GM12878 (cell line): ENCODE measurements at regions not wholly inside any gene's neighbourhood (a gene's known extent, or its start where the extent isn't known, plus 50 kb on each side); places are given as distances from the start of the nearest gene placed in this dataset.

Experiments
- ATAC-seq: fragments of 200-7000 bp; cut with Tn5 transposase; 3 replicates; pipeline ENCODE4 v1.9.1; 2020; ENCODE audit warnings: mild to moderate bottlenecking, moderate library complexity
- BruUV-seq: library from RNA; stranded (reverse); fragments of 400-500 nt; replicated peaks from 2 replicates; lab custom pipeline; 2021; lab: Mats Ljungman, UMichigan
- CTCF ChIA-PET: fragments of 300-600 bp; sonication (Branson Sonifier 250); formaldehyde crosslinking; extraction: SDS; loops from one replicate; lab custom pipeline; 2021; ENCODE audit warnings: inconsistent platforms; lab: Yijun Ruan, JAX
- POLR2A ChIA-PET: fragments of 350-600 bp; formaldehyde crosslinking; extraction: SDS; loops from one replicate; lab custom pipeline; 2021; ENCODE audit warnings: inconsistent platforms; lab: Charles Lee
- RAD21 ChIA-PET: fragments of 300-600 bp; sonication (Branson Sonifier 250); formaldehyde crosslinking; loops from one replicate; lab custom pipeline; 2023; ENCODE audit warnings: antibody characterized with exemption; ENCODE audit not compliant: unreplicated experiment; lab: Charles Lee
- SMC1A ChIA-PET: fragments of 300-600 bp; sonication (Branson Sonifier 250); formaldehyde crosslinking; loops from one replicate; lab custom pipeline; 2023; ENCODE audit not compliant: unreplicated experiment, uncharacterized antibody; lab: Charles Lee
- DNase-seq: peaks from one replicate; pipeline ENCODE4 v3.0.0-alpha.2; 2011; ENCODE audit warnings: low read depth, low spot score
- FAIRE-seq: peaks from 3 replicates; lab custom pipeline; 2011; peaks lifted over from hg19 to GRCh38; lab: Jason Lieb, UNC
- H2AFZ ChIP-seq: 2 replicates; pipeline ENCODE4 v1.6.0; 2011; ENCODE audit warnings: low read depth, low read length, control low read depth; ENCODE audit not compliant: control insufficient read depth
- H3K27ac ChIP-seq: 2 replicates; pipeline ENCODE4 v1.5.1; 2011; ENCODE audit warnings: control low read depth; ENCODE audit not compliant: control insufficient read depth, insufficient read depth
- H3K27me3 ChIP-seq, 2 experiments: replicated peaks in 1 of 2; 2 replicates each; pipeline versions ENCODE4 v1.6.0 to v1.6.1; 2011; ENCODE audit warnings: low read length in 1 of 2; ENCODE audit not compliant: control insufficient read depth in 2 of 2, insufficient read depth in 2 of 2
- H3K36me3 ChIP-seq, 2 experiments: 2 replicates each; pipeline ENCODE4 v1.5.1; 2011; ENCODE audit warnings: low read length in 1 of 2; ENCODE audit not compliant: control insufficient read depth in 2 of 2, insufficient read depth in 2 of 2
- H3K4me1 ChIP-seq: 2 replicates; pipeline ENCODE4 v1.6.1; 2011; ENCODE audit warnings: mild to moderate bottlenecking, low read length, moderate library complexity, mixed read lengths; ENCODE audit not compliant: control insufficient read depth, insufficient read depth
- H3K4me2 ChIP-seq: 2 replicates; pipeline ENCODE4 v1.6.0; 2011; ENCODE audit warnings: control low read depth; ENCODE audit not compliant: control insufficient read depth, insufficient read depth
- H3K4me3 ChIP-seq: fragments of 200-600 bp; sonication (generic); 2 replicates; pipeline ENCODE4 v1.5.1; 2016
- H3K79me2 ChIP-seq: 2 replicates; pipeline ENCODE4 v1.6.0; 2011; ENCODE audit warnings: low read length; ENCODE audit not compliant: control insufficient read depth, insufficient read depth
- H3K9ac ChIP-seq: 2 replicates; pipeline ENCODE4 v1.8.0; 2011; ENCODE audit warnings: low read length, control low read depth, mixed read lengths; ENCODE audit not compliant: control insufficient read depth, insufficient read depth
- H3K9me3 ChIP-seq: replicated peaks from 3 replicates; pipeline ENCODE4 v1.5.1; 2011; ENCODE audit warnings: mild to moderate bottlenecking, low read length; ENCODE audit not compliant: control insufficient read depth, insufficient read depth
- H4K20me1 ChIP-seq: 2 replicates; pipeline ENCODE4 v1.6.0; 2011; ENCODE audit not compliant: control insufficient read depth, insufficient read depth
- CBFB ChIP-seq: IDR thresholded peaks from 2 replicates; pipeline ENCODE4 v1.6.1; 2016; ENCODE audit warnings: antibody characterized with exemption, low read depth
- CHD2 ChIP-seq: IDR thresholded peaks from 2 replicates; pipeline ENCODE4 v1.6.1; 2011; ENCODE audit warnings: low read depth, low read length, improper control_type of control experiment, borderline replicate concordance
- EGR1 ChIP-seq, 2 experiments: IDR thresholded peaks; 1 replicate in 1 of 2; 2 replicates in 1 of 2; pipeline ENCODE4 v1.6.1; 2011 to 2012; ENCODE audit warnings: low read depth in 2 of 2, low read length in 2 of 2, borderline replicate concordance in 1 of 2, mild to moderate bottlenecking in 1 of 2, moderate library complexity in 1 of 2
- NBN ChIP-seq: fragments of 450-650 bp; IDR thresholded peaks from 2 replicates; pipeline ENCODE4 v1.6.1; 2016
- NKRF ChIP-seq: fragments of 450-650 bp; conservative IDR thresholded peaks from 2 replicates; pipeline ENCODE4 v1.6.1; 2017; ENCODE audit warnings: mild to moderate bottlenecking, moderate library complexity
- NRF1 ChIP-seq: conservative IDR thresholded peaks from 2 replicates; pipeline ENCODE4 v1.6.1; 2011; ENCODE audit warnings: mild to moderate bottlenecking, low read depth, low read length, improper control_type of control experiment
- RELB ChIP-seq: fragments of 450-650 bp; IDR thresholded peaks from 2 replicates; pipeline ENCODE4 v1.6.1; 2017; ENCODE audit warnings: low read depth, mild to moderate bottlenecking, moderate library complexity
- SIX5 ChIP-seq: IDR thresholded peaks from 2 replicates; pipeline ENCODE4 v1.6.1; 2011; ENCODE audit warnings: mild to moderate bottlenecking, low read depth, low read length, moderate library complexity; ENCODE audit not compliant: severe bottlenecking
- SMARCA5 ChIP-seq: fragments of 450-650 bp; IDR thresholded peaks from 2 replicates; pipeline ENCODE4 v1.6.1; 2017; ENCODE audit warnings: mild to moderate bottlenecking
- SP1 ChIP-seq: IDR thresholded peaks from one replicate; pipeline ENCODE4 v1.6.1; 2011; ENCODE audit warnings: low read depth, low read length
- TARDBP ChIP-seq: IDR thresholded peaks from 2 replicates; pipeline ENCODE4 v1.6.1; 2016; ENCODE audit warnings: borderline replicate concordance
- USF2 ChIP-seq: IDR thresholded peaks from 2 replicates; pipeline ENCODE4 v1.6.1; 2011; ENCODE audit warnings: low read depth, low read length, improper control_type of control experiment, borderline replicate concordance
- ZBTB33 ChIP-seq: fragments of 450-650 bp; IDR thresholded peaks from 2 replicates; pipeline ENCODE4 v1.6.1; 2017; ENCODE audit warnings: mild to moderate bottlenecking
- WGBS: methylation state at CpG from one replicate; pipeline ENCODE4 v1.1.6; 2016; ENCODE audit warnings: low lambda C conversion rate; ENCODE audit not compliant: insufficient replicate concordance, insufficient coverage; ENCODE audit errors: missing lambda C conversion rate; 5-methylcytosine and 5-hydroxymethylcytosine counted together
- in situ Hi-C: fragments of 300-500 bp; cut with MboI; formaldehyde crosslinking; loops from 9 replicates; pipeline ENCODE4 v1.14.3; 2018; ENCODE audit warnings: mixed read lengths
- intact Hi-C: fragments of 100-400 bp; cut with micrococcal nuclease; formaldehyde crosslinking; loops from one replicate; pipeline ENCODE4 v1.14.2; 2022; ENCODE audit not compliant: unreplicated experiment

- no peaks in the 10 kb centered on the region for H3K36me3 ChIP-seq
- H3K79me2 ChIP-seq, result no peaks in the 10 kb centered on the region
- CTCF ChIA-PET, result no interaction called here
- H3K9me3 ChIP-seq, result no peaks in the 10 kb centered on the region
- SMC1A ChIA-PET, result no interaction called here
- FAIRE-seq, result no peak
- no peaks in the 10 kb centered on the region for H4K20me1 ChIP-seq
- RAD21 ChIA-PET, result no interaction called here
- no peak for DNase-seq
- no peak for TF ChIP-seq NKRF
- TF ChIP-seq CBFB, result no peak
- TF ChIP-seq SIX5, result no peak
- no peak for TF ChIP-seq CHD2
- no peak for TF ChIP-seq EGR1 (IDR thresholded peaks at IDR 0.05; ENCODE audit: borderline replicate concordance in 1 of 2, low read depth in 2 of 2, low read length in 2 of 2)
- TF ChIP-seq NBN, result no peak
- no peak for TF ChIP-seq SMARCA5
- TF ChIP-seq NRF1, result no peak
- no peak for TF ChIP-seq USF2
- no peak for TF ChIP-seq TARDBP
- no peak for TF ChIP-seq RELB
- no peak for TF ChIP-seq SP1
- no peak for TF ChIP-seq ZBTB33
- no peak overlapping the region for H2AFZ ChIP-seq
- in situ Hi-C loops, result no loop called here
- ATAC-seq, result no peak
- H3K27me3 ChIP-seq, result no peaks in the 10 kb centered on the region
- intact Hi-C loops, result no loop called here
- WGBS, result 0% methylated on average over 3 of the region's 3 CpGs
- no peaks in the 10 kb centered on the region for H3K4me1 ChIP-seq
- no peak overlapping the region for H3K4me2 ChIP-seq
- H3K4me3 ChIP-seq, result no peak overlapping the region
- no TSS peak for BruUV-seq
- POLR2A ChIA-PET, result no interaction called here
- no peak overlapping the region for H3K9ac ChIP-seq
- no peak overlapping the region for H3K27ac ChIP-seq
Measured at GRCh38 chr9:78879324-78880100, 582.6 kb downstream of the PSAT1 start.
